BE2C (cell line): ENCODE measurements at regions not wholly inside any gene's neighbourhood (a gene's known extent, or its start where the extent isn't known, plus 50 kb on each side); places are given as distances from the start of the nearest gene placed in this dataset.

Experiments
- DNase-seq: peaks from one replicate; pipeline ENCODE4 v3.0.0-alpha.2; 2020
- H3K27me3 ChIP-seq: fragments of 250-450 bp; sonication (Bioruptor Pico); 2 replicates; pipeline ENCODE4 v1.5.1; 2020; ENCODE audit warnings: mild to moderate bottlenecking
- H3K36me3 ChIP-seq: fragments of 250-450 bp; sonication (Bioruptor Pico); 2 replicates; pipeline ENCODE4 v1.5.1; 2020; ENCODE audit warnings: mild to moderate bottlenecking
- H3K4me1 ChIP-seq: fragments of 250-450 bp; sonication (Bioruptor Pico); 2 replicates; pipeline ENCODE4 v1.5.1; 2020
- H3K4me3 ChIP-seq: 2 replicates; pipeline ENCODE4 v1.5.1; 2011; ENCODE audit warnings: low read depth, low read length
- H3K9me3 ChIP-seq: fragments of 250-450 bp; sonication (Bioruptor Pico); 2 replicates; pipeline ENCODE4 v1.5.1; 2020
- TF ChIP-seq, protein P1 (sequence below): IDR thresholded peaks from 2 replicates; pipeline ENCODE4 v1.5.1; 2012; ENCODE audit warnings: mild to moderate bottlenecking, low read depth, low read length

DNA sequence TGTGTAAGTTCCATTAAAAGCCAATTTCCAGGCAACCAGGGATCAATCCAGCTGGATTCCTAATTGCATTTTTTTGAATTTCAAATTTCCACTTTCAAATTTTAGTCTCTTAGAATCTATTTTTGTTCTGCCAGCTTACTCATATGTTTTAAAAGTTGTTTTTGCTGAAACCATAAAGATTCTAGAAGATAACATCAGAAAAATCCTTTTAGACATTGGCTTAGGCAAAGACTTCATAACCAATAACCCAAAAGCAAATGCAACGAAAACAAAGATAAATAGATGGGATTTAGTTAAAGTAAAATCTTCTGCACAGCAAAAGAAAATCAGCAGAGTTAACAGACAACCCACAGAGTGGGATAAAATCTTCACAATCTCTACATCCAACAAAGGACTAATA lies 253.3 kb downstream of the AEBP2 start:
- Histone ChIP-seq H3K4me1 (no peaks in the 10 kb centered on the region), H3K36me3 (no peaks in the 10 kb centered on the region), H3K4me3 (no peak overlapping the region), H3K27me3 (no peaks in the 10 kb centered on the region), H3K9me3 (no peaks in the 10 kb centered on the region)
- TF ChIP-seq, protein P1, sequence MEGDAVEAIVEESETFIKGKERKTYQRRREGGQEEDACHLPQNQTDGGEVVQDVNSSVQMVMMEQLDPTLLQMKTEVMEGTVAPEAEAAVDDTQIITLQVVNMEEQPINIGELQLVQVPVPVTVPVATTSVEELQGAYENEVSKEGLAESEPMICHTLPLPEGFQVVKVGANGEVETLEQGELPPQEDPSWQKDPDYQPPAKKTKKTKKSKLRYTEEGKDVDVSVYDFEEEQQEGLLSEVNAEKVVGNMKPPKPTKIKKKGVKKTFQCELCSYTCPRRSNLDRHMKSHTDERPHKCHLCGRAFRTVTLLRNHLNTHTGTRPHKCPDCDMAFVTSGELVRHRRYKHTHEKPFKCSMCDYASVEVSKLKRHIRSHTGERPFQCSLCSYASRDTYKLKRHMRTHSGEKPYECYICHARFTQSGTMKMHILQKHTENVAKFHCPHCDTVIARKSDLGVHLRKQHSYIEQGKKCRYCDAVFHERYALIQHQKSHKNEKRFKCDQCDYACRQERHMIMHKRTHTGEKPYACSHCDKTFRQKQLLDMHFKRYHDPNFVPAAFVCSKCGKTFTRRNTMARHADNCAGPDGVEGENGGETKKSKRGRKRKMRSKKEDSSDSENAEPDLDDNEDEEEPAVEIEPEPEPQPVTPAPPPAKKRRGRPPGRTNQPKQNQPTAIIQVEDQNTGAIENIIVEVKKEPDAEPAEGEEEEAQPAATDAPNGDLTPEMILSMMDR = no peak
- DNase-seq = no peak

DNA sequence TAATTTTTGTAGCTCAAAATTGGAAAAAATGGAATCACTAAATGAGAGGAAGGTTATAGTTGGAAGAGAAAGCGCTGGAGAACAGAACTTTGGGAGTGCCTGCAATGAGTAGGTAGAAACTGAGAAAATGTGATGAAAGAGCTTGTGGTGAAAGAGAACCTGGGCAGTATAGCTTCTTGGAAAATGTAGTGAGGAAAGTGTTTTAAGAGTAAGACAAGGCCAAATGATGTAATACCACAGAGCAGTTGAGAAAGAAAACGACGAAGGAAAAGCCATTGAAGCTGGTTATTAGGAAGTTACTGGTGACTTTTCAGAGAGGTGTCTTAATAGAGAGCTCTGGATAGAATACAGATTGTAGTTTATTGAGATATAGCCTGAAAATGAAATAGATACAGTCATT lies 255.3 kb downstream of the AEBP2 start:
- no peak for DNase-seq
- Histone ChIP-seq H3K4me3 (no peak overlapping the region), H3K36me3 (no peaks in the 10 kb centered on the region), H3K27me3 (no peaks in the 10 kb centered on the region), H3K4me1 (no peaks in the 10 kb centered on the region), H3K9me3 (no peaks in the 10 kb centered on the region)
- TF ChIP-seq, protein P1 = no peak

- TF ChIP-seq, protein P1 = no peak
- H3K4me1 ChIP-seq = no peaks in the 10 kb centered on the region
- H3K4me3 ChIP-seq = no peak overlapping the region
- no peaks in the 10 kb centered on the region for H3K36me3 ChIP-seq
- no peaks in the 10 kb centered on the region for H3K9me3 ChIP-seq
- DNase-seq = no peak
- H3K27me3 ChIP-seq = no peaks in the 10 kb centered on the region
These were observed 256.2 kb downstream of the AEBP2 start for GRCh38 chr12:19695244-19696098.

- Histone ChIP-seq H3K27me3 (no peaks in the 10 kb centered on the region; the same call in 1 of the 2 replicates), H3K4me1 (no peaks in the 10 kb centered on the region), H3K4me3 (no peak overlapping the region), H3K36me3 (no peaks in the 10 kb centered on the region), H3K9me3 (no peaks in the 10 kb centered on the region)
- TF ChIP-seq, protein P1 = no peak
- no peak for DNase-seq
These were observed 261.7 kb downstream of the AEBP2 start for GRCh38 chr12:19700969-19701368.

DNA sequence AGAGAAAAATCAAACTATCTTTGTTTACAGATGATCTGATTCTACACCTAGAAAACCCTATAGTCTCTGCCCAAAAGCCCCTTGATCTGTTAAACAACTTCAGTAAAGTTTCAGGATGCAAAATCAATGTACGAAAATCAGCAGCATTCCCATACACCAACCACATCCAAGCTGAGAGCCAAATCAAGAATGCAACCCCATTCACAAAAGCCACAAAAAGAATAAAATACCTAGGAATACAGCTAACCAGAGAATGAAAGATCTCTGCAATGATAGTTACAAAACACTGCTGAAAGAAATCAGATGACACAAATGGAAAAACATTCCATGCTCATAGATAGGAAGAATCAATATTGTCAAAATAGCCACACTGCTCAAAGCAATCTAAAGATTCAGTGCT lies 265.7 kb downstream of the AEBP2 start:
- no peak for DNase-seq
- Histone ChIP-seq H3K36me3 (no peaks in the 10 kb centered on the region), H3K4me1 (no peaks in the 10 kb centered on the region), H3K4me3 (no peak overlapping the region), H3K27me3 (no peaks in the 10 kb centered on the region; the same call in 1 of the 2 replicates), H3K9me3 (no peaks in the 10 kb centered on the region)
- TF ChIP-seq, protein P1 = no peak

- H3K9me3 ChIP-seq = no peaks in the 10 kb centered on the region
- H3K4me1 ChIP-seq = no peaks in the 10 kb centered on the region
- H3K4me3 ChIP-seq = no peak overlapping the region
- TF ChIP-seq, protein P1 = no peak
- no peak for DNase-seq
- H3K27me3 ChIP-seq = no peaks in the 10 kb centered on the region
- no peaks in the 10 kb centered on the region for H3K36me3 ChIP-seq
These were observed 267.6 kb downstream of the AEBP2 start for GRCh38 chr12:19706936-19707335.
